HG03045 (cell line): ENCODE measurements at regions not wholly inside any gene's neighbourhood (a gene's known extent, or its start where the extent isn't known, plus 50 kb on each side); places are given as distances from the start of the nearest gene placed in this dataset.
"Not testable (repeated sequence)": the region's sequence is repeated elsewhere in the genome, so short reads cannot be mapped to it uniquely, and the experiment has no call there.

Experiments
- ATAC-seq: cut with Tn5 transposase; IDR thresholded peaks from one replicate; pipeline ENCODE4 v1.9.1; 2021; ENCODE audit warnings: mild to moderate bottlenecking, moderate library complexity; ENCODE audit not compliant: unreplicated experiment

GRCh38 chr2:175621821-175622220 lies 380.2 kb downstream of the LNPK start:
- ATAC-seq, result no peak

GRCh38 chr2:175620106-175620505 lies 382.0 kb downstream of the LNPK start:
- no peak for ATAC-seq

DNA sequence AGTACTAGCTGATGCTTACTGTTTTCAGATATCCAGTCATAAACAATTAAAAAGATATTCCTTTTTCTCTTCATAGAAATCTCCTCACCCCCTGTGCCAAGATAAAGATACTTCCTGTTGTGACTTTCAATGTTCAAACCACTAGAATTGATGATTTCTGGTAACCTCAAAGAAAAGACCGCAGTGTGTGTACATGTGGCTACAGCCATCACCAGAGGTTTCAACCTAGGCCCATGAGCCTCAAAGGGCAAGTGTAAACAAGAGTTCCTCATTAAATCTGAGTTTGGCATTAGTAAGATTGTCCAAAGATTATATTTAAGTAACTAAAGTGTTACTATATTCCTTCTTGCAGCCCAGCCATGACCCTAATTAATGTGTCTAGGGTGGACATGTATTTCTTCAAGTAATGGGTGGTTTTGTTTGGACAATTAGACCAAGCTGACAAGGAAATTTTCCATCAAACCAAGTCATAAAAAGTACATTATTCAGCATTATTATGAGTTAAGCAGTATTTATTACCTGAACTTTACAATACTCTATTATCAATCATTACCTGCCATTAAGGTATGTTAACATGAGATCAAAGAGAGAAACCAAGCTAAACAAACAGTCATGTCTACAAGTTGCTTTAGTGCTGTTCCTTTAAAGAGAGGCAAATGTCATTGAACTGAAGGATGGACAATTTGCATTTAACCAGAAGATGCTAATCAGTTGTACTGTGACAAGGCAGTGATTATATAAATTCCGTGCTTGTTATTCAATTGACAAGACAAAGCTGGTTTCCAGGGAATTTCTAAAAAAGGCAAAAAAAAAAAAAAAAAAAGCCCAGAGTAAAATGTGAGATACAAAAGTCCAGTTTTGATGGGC lies 382.7 kb downstream of the LNPK start:
- no peak for ATAC-seq

- no peak for ATAC-seq
These were observed 389.8 kb downstream of the LNPK start for GRCh38 chr2:175612280-175612679.

- no peak for ATAC-seq
These were observed 395.8 kb downstream of the LNPK start for GRCh38 chr2:175606010-175606841.

DNA sequence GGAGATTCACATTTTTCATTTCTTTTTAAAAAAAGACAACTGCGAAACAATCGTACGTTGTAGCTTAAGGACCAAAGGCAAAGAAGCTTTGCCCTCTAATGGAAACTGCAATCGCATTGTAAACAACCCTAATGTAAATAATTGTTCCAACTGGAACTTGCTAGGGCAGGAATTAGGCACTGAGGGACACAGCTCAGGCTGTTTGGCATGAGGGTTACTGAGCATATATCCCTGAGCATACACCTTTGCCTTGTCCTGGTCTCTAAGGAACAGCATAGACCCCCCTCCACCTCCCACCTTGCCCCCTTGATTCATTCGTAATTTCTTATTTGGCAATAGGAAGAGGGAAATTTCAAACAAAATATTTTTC lies 396.4 kb downstream of the LNPK start:
- ATAC-seq, result no peak

GRCh38 chr2:175601969-175602368 lies 400.1 kb downstream of the LNPK start:
- ATAC-seq, result no peak

DNA sequence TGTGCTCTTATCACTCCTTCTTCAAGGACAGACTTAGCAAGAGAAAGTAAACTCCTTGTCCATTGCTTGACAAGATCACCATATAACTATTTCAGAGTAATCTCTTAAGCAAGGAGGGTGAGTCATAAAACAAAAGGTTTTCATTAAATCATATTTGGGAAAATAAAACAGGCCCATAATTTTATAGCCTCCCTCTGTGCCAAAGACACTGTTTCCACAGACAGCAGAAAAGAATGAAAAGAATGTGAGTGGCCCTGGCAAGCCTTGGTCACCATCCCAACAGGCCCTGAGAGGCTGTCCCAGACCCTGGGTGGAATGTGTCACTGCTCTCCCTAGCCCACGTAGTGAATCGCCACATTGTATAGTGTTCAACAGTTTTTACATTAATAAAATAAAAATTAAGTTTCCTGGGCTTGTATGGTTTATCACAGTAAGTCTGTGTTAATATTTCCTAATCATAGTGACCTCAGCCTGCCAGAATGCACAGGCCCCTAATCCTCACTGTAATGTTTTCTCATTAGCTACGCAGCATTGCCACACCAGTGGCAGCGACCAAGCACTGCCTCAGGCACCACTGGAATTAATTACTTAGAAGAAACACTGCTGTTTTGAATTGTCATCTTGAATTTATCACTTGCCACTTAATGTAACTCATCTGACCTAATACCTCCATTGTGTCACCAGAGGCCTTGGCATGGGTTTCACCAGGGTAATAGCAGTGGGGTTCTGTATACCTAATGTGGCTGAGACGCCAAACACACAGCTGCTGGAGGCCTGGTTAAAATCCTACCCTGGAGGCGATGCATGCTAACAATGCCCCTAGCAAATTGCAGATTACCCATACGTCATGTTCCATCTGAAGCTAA lies 401.9 kb downstream of the LNPK start:
- ATAC-seq, result no peak

DNA sequence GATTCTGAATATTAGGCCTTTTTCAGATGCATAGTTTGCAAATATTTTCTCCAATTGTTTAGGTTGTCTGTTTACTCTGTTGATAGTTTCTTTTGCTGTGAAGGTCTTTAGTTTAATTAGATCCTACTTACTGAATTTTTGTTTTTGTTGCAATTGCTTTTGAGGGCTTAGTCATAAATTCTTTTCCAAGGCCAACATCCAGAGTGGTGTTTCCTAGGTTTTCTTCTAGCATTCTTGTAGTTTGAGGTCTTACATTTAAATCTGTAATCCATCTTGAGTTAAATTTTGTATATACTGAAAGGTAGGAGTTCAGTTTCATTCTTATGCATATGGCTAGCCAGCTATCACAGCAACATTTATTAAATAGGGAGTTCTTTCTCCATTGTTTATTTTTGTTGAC lies 404.8 kb downstream of the LNPK start:
- ATAC-seq, result no peak

DNA sequence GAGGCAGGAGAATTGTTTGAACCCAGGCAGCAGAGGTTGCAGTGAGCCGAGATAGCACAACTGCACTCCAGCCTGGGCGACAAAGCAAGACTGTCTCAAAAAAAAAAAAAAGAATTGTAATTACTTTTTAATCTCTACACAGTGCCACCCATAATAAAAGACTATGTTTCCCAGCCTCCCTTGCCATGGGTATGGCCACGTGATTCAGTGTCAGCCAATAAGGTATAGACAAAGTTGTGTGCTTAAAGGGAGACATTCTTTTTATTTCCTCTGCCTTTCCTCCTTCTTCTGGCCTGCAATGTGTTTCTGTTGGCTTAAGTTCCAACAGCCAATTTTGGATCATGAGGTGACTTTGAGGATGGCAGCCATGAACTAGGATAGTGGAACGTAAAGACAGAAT lies 406.9 kb downstream of the LNPK start:
- no peak for ATAC-seq

DNA sequence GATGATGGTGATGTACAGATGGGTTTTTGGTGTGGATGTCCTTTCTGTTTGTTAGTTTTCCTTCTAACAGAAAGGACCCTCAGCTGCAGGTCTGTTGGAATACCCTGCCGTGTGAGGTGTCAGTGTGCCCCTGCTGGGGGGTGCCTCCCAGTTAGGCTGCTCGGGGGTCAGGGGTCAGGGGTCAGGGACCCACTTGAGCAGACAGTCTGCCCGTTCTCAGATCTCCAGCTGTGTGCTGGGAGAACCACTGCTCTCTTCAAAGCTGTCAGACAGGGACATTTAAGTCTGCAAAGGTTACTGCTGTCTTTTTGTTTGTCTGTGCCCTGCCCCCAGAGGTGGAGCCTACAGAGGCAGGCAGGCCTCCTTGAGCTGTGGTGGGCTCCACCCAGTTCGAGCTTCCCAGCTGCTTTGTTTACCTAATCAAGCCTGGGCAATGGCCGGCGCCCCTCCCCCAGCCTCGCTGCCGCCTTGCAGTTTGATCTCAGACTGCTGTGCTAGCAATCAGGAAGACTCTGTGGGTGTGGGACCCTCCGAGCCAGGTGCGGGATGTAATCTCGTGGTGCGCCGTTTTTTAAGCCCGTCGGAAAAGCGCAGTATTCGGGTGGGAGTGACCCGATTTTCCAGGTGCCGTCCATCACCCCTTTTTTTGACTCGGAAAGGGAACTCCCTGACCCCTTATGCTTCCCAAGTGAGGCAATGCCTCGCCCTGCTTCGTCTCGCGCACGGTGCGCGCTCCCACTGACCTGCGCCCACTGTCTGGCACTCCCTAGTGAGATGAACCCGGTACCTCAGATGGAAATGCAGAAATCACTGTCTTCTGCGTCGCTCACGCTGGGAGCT lies 408.2 kb downstream of the LNPK start:
- ATAC-seq, result not testable (repeated sequence)

- not testable (repeated sequence) for ATAC-seq
These were observed 406.7 kb upstream of the ATP5MC3 start for GRCh38 chr2:175588213-175588612.

GRCh38 chr2:175585496-175585895 lies 404.0 kb upstream of the ATP5MC3 start:
- no peak for ATAC-seq

DNA sequence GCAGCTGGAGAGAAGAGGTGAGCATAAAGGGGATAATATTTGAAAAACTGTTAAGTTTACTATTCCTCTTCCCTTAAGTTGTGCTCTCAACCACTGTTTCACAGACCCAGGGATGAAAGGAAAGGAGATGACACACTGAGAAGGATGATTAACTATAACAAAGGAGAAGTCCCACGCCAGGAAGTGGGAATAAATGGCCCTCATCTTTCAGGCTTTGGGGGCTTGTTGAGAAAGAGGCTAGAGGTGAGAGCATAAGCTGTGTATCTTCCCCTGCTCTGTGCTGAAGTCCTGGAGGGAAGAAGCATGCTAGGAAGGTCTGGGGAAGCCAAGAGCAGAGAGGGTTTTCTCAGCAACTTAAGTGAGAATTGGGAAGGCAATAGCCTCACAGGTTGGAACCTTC lies 399.1 kb upstream of the ATP5MC3 start:
- no peak for ATAC-seq

GRCh38 chr2:175579646-175580045 lies 398.1 kb upstream of the ATP5MC3 start:
- ATAC-seq, result no peak

GRCh38 chr2:175577368-175577970 lies 396.0 kb upstream of the ATP5MC3 start:
- ATAC-seq, result no peak

DNA sequence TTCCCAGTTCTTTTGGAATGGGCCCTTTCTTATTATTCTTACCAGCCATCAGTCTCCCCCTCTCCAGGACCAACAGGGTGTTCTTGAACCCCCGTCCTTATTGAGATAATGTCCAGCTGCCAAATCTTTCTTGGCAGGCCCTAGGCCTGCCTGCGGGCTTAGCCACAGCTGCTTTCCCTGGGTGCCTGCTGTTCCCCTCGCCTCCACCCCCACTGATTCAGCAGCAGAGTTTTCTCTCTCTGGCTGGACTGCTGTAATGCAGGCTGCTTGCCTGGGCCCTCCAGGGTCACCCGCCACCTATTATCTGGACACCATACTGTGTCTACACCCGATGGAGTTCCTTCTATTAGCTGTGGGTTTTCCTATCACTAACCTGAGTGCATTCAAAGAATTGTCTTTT lies 395.4 kb upstream of the ATP5MC3 start:
- ATAC-seq, result no peak

DNA sequence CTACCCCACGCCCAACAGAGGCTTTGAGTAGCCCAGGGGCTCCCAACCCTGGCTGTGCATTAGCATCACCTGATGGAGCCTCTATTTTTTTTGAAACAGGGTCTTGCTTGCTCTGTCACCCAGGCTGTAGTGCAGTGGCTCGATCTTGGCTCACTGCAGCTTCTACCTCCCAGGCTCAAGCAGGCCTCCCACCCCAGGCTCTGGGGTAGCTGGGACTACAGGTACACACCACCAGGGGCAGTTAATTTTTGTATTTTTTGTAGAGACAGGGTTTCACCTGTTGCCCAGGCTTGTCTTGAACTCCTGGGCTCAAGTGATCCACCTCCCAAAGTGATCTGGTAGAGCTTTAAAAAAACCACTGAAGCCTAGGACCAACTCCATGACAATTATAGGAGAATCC lies 394.8 kb upstream of the ATP5MC3 start:
- no peak for ATAC-seq

DNA sequence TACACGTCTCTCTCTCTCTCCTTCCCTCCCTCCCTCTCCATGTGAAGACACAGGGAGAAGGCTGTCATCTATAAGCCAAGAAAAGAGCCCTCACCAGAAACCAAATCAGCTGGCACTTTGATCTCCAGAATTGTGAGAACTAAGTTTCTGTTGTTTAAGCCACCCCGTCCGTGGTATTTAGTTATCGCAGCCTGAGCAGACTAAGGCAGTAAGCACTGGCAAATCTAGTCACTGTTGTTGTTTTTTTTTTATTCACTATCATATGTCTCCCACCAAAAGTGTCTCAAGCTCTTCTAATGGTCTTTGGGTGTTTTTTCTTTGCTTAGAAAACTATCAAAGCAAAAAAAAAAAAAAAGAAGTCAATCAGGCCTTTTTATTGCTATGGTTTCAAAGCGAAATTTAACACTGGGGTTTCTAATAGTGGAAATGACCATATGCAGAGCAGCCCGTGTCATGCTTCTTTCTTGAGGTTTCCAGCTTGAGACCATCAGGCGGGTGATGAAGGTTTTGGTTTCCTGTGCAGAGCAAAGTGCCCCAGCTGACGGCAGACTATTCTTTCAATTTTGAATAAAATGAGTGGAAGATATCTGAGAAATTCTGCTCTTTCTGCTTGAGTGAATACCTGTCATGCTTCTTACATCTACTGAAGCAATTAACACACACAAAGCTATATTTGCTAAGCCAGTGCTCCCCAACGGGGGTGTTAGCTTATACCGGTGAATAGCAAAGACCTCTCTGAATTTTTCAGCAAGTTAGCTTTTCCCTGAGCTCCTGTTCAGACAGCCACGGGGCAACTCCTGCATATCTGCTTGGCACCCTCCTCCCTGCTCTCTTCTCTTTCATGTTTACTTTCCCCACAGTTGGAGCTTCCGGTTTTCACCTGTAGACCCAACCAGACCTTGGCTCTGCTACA lies 394.1 kb upstream of the ATP5MC3 start:
- ATAC-seq, result peak; percentile 85
